NCI-H1930 (cell line): ENCODE measurements at regions not wholly inside any gene's neighbourhood (a gene's known extent, or its start where the extent isn't known, plus 50 kb on each side); places are given as distances from the start of the nearest gene placed in this dataset.

Experiments used
- DNase-seq, 2 experiments: peaks; one replicate each; lab custom pipeline; 2025; lab: John Stamatoyannopoulos, UW

- no peak for DNase-seq
These were observed 133.6 kb upstream of the BMP4 start for GRCh38 chr14:54090274-54090673.

GRCh38 chr14:54094765-54095164 lies 138.1 kb upstream of the BMP4 start:
- no peak for DNase-seq

GRCh38 chr14:54098536-54098935 lies 141.9 kb upstream of the BMP4 start:
- no peak for DNase-seq

GRCh38 chr14:54102051-54102456 lies 145.4 kb upstream of the BMP4 start:
- no peak for DNase-seq

- DNase-seq, result no peak
These were observed 145.9 kb upstream of the BMP4 start for GRCh38 chr14:54102530-54102929.

GRCh38 chr14:54104601-54105145 lies 148.0 kb upstream of the BMP4 start:
- no peak for DNase-seq

GRCh38 chr14:54105406-54105805 lies 148.8 kb upstream of the BMP4 start:
- no peak for DNase-seq

GRCh38 chr14:54105898-54106297 lies 149.3 kb upstream of the BMP4 start:
- no peak for DNase-seq

- no peak for DNase-seq
These were observed 150.2 kb upstream of the BMP4 start for GRCh38 chr14:54106661-54107377.

GRCh38 chr14:54108481-54109471 lies 152.2 kb upstream of the BMP4 start:
- DNase-seq, result no peak

GRCh38 chr14:54109521-54110120 lies 153.0 kb upstream of the BMP4 start:
- DNase-seq, result no peak

- no peak for DNase-seq
These were observed 158.3 kb upstream of the BMP4 start for GRCh38 chr14:54114941-54115340.

GRCh38 chr14:54116198-54116885 lies 159.7 kb upstream of the BMP4 start:
- no peak for DNase-seq

GRCh38 chr14:54116972-54117371 lies 160.3 kb upstream of the BMP4 start:
- DNase-seq, result no peak

GRCh38 chr14:54117396-54117795 lies 160.8 kb upstream of the BMP4 start:
- DNase-seq, result no peak

GRCh38 chr14:54117924-54118323 lies 161.3 kb upstream of the BMP4 start:
- no peak for DNase-seq

- DNase-seq, result no peak
These were observed 163.6 kb upstream of the BMP4 start for GRCh38 chr14:54120260-54120659.

- no peak for DNase-seq
These were observed 164.9 kb upstream of the BMP4 start for GRCh38 chr14:54121466-54122027.

- DNase-seq, result no peak
These were observed 167.2 kb upstream of the BMP4 start for GRCh38 chr14:54123841-54124240.

- DNase-seq, result no peak
These were observed 168.5 kb upstream of the BMP4 start for GRCh38 chr14:54125109-54125508.

- no peak for DNase-seq
These were observed 170.3 kb upstream of the BMP4 start for GRCh38 chr14:54126947-54127346.
